ENCODE measurements at regions not wholly inside any gene's neighbourhood (a gene's known extent, or its start where the extent isn't known, plus 50 kb on each side); places are given as distances from the start of the nearest gene placed in this dataset.

GRCh38 chr12:93243382-93243688, 134.4 kb upstream of the NUDT4 start:
- TF ChIP-seq, protein P1, sequence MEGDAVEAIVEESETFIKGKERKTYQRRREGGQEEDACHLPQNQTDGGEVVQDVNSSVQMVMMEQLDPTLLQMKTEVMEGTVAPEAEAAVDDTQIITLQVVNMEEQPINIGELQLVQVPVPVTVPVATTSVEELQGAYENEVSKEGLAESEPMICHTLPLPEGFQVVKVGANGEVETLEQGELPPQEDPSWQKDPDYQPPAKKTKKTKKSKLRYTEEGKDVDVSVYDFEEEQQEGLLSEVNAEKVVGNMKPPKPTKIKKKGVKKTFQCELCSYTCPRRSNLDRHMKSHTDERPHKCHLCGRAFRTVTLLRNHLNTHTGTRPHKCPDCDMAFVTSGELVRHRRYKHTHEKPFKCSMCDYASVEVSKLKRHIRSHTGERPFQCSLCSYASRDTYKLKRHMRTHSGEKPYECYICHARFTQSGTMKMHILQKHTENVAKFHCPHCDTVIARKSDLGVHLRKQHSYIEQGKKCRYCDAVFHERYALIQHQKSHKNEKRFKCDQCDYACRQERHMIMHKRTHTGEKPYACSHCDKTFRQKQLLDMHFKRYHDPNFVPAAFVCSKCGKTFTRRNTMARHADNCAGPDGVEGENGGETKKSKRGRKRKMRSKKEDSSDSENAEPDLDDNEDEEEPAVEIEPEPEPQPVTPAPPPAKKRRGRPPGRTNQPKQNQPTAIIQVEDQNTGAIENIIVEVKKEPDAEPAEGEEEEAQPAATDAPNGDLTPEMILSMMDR (conservative IDR thresholded peaks at IDR 0.05; ENCODE audit: low read depth, low read length) = no peak
- no peak for TF ChIP-seq EZH2 (IDR thresholded peaks at IDR 0.05; ENCODE audit: borderline replicate concordance, low read depth, low read length, poor library complexity, severe bottlenecking)
